ENCODE measurements at regions not wholly inside any gene's neighbourhood (a gene's known extent, or its start where the extent isn't known, plus 50 kb on each side); places are given as distances from the start of the nearest gene placed in this dataset.

GRCh38 chr6:82484001-82484400, 120.4 kb downstream of the TPBG start:
- TF ChIP-seq POLR2A (IDR thresholded peaks at IDR 0.05) (no peak), EP300 (IDR thresholded peaks at IDR 0.05) (no peak), POLR2AphosphoS5 (IDR thresholded peaks at IDR 0.05) (no peak), CTCF (IDR thresholded peaks at IDR 0.05) (no peak)
